T-helper 1 cell treated with Interleukin-12 subunit alpha and Interleukin-12 subunit beta and Interleukin-4 antibody, amounts not matched to agents 30 μg/mL and 1 μg/mL, for 36 hours (primary cell): ENCODE measurements at regions not wholly inside any gene's neighbourhood (a gene's known extent, or its start where the extent isn't known, plus 50 kb on each side); places are given as distances from the start of the nearest gene placed in this dataset.
"Not testable (repeated sequence)": the region's sequence is repeated elsewhere in the genome, so short reads cannot be mapped to it uniquely, and the experiment has no call there.

Source experiments
- H3K27ac Mint-ChIP-seq: one replicate; pipeline ENCODE4 v1.8.0; 2021; ENCODE audit warnings: mild to moderate bottlenecking, mixed read lengths
- H3K27me3 Mint-ChIP-seq: one replicate; pipeline ENCODE4 v1.8.0; 2021; ENCODE audit warnings: low read depth, mixed read lengths
- H3K36me3 Mint-ChIP-seq: one replicate; pipeline ENCODE4 v1.8.0; 2021; ENCODE audit warnings: low read depth, mixed read lengths
- H3K4me1 Mint-ChIP-seq: one replicate; pipeline ENCODE4 v1.8.0; 2021; ENCODE audit warnings: low read depth, mixed read lengths
- H3K4me3 Mint-ChIP-seq: one replicate; pipeline ENCODE4 v1.8.0; 2021; ENCODE audit warnings: mild to moderate bottlenecking, moderate library complexity, mixed read lengths
- H3K9me3 Mint-ChIP-seq: one replicate; pipeline ENCODE4 v1.8.0; 2021; ENCODE audit warnings: mixed read lengths

DNA sequence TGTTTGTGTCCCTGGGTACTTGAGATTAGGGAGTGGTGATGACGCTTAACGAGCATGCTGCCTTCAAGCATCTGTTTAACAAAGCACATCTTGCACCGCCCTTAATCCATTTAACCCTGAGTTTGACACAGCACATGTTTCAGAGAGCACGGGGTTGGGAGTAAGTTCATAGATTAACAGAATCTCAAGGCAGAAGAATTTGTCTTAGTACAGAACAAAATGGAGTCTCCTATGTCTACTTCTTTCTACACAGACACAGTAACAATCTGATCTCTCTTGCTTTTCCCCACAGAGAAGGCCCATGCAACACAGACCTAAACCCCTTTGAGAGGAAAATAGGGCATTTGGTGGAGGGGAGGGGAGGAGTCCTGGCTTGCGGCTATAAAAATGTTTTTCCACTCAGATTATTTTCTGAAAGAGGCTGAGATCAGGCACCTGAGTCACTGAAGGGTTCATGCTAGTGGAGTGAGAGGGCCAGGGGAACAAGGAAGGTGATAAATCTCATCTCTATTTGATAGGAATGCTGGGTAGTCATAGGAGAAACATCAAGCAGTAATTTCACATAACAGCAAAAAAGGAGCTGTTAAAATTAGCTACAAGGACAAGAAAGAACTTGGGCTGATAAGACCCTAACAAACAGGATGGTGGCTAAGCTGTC is 136.9 kb downstream of the OR2B2 start:
- not testable (repeated sequence) for H3K4me3 Mint-ChIP-seq, H3K27ac Mint-ChIP-seq, H3K9me3 Mint-ChIP-seq, H3K36me3 Mint-ChIP-seq
- peaks cover 42% of the 10 kb centered on the region for H3K27me3 Mint-ChIP-seq
- H3K4me1 Mint-ChIP-seq = peaks cover 20% of the 10 kb centered on the region

DNA sequence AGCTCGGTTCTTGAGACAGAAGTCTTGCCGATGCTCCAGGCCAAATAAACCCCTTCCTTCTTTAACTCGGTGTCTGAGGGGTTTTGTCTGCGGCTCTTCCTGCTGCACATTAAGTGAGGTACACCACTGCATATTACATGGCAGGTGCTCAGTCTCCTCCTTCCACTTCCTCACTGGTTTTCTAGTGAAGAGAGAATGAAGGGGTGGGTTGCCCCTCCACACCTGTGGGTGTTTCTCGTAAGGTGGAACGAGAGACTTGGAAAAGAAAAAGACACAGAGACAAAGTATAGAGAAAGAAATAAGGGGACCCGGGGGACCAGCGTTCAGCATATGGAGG is 138.0 kb downstream of the OR2B2 start:
- H3K36me3 Mint-ChIP-seq, H3K9me3 Mint-ChIP-seq, H3K4me3 Mint-ChIP-seq: not testable (repeated sequence)
- peaks cover 37% of the 10 kb centered on the region for H3K27me3 Mint-ChIP-seq
- peaks cover 20% of the 10 kb centered on the region for H3K4me1 Mint-ChIP-seq
- peak overlapping the region; percentile 3 for H3K27ac Mint-ChIP-seq

DNA sequence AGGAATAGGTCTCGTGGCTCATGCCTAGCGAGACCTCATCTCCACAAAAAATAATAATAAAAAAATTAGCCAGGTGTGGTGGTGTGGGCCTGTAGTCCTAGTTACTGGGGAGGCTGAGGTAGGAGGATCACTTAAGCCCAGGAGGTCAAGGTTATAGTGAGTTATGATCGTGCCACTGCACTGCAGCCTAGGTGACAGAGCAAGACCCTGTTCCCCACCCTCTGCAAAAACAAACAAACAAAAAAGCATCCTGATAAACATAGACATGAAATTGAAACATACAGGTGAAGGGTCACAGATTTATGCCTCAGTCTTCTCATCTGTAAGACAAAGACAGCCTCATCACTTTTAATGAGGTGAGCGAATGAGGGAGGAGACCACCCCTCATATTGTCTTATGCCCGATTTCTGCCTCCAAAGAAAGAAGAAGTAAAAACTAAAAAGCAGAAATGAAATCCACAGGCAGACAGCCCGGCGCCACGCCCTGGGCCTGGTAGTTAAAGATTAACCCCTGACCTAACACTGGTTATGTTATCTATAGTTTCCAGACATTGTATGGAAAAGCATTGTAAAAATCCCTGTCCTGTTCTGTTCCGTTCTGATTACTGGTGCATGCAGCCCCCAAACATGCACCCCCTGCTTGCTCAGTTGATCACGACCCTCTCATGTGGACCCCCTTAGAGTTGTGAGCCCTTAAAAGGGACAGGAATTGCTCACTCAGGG is 138.5 kb downstream of the OR2B2 start:
- not testable (repeated sequence) for H3K36me3 Mint-ChIP-seq, H3K4me3 Mint-ChIP-seq, H3K9me3 Mint-ChIP-seq
- peaks cover 35% of the 10 kb centered on the region for H3K27me3 Mint-ChIP-seq
- H3K4me1 Mint-ChIP-seq = peaks cover 20% of the 10 kb centered on the region
- peak overlapping the region; percentile 3 for H3K27ac Mint-ChIP-seq

DNA sequence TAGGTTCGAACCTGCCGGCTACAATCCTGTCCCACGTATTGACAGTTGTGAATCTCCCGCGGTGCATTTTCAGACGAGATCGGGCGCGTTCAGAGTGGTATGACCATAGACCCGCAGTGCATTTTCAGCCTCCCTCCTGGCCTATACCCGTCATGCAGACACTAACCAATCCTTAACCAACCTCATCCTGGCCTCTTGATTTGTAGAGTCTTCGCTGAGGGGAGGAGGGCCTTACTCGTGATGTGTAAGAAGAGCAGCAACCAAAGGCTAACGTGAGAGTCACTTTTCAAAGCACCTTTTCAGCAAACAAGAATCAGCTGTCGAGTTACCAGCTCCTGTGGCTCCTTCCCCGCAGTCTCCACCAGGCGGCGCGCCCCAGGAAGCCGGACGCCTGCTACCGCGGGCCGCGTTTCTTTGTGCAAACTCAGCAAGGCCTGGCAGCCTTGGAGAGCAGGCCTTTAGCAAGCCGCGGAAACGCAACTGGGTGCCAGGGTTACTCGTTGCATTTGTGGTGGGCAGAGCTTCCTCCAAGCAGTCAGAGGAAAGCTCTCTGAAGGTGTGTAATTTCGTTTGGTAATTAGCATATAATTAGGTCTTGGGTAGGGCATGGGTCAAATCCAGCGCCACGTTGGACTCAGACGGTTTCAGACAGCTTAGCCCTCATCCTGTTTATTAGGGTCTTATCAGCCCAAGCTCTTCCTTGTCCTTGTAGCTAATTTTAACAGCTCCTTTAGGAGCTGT is 139.8 kb downstream of the OR2B2 start:
- Mint-ChIP-seq H3K9me3 (no peaks in the 10 kb centered on the region), H3K27me3 (peaks cover 23% of the 10 kb centered on the region), H3K4me1 (peaks cover 20% of the 10 kb centered on the region), H3K36me3 (no peaks in the 10 kb centered on the region), H3K4me3 (peak overlapping the region; percentile 12), H3K27ac (no peak overlapping the region)

DNA sequence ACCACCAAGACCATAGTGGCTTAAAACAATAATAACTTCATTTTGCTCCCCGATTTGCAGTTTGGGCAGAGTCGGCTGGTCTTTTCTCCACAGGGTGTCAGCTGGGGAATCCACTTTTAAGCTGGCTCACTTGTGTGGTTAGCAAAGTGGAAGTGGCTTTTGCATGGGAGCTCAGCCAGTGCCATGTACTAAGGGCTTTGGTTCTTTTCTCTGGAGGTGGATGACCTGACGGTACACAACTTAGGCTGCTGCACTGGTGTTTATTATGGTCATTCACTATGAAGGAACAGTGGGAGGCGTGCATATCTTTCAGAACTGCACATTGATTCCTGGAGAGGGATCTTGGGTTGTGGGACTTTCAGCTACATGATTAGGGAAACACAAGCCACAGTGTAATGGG is 141.0 kb downstream of the OR2B2 start:
- H3K9me3 Mint-ChIP-seq = no peaks in the 10 kb centered on the region
- H3K27ac Mint-ChIP-seq = peak overlapping the region; percentile 1
- peaks cover 18% of the 10 kb centered on the region for H3K4me1 Mint-ChIP-seq
- H3K36me3 Mint-ChIP-seq = no peaks in the 10 kb centered on the region
- H3K27me3 Mint-ChIP-seq = peaks cover 15% of the 10 kb centered on the region
- no peak overlapping the region for H3K4me3 Mint-ChIP-seq

DNA sequence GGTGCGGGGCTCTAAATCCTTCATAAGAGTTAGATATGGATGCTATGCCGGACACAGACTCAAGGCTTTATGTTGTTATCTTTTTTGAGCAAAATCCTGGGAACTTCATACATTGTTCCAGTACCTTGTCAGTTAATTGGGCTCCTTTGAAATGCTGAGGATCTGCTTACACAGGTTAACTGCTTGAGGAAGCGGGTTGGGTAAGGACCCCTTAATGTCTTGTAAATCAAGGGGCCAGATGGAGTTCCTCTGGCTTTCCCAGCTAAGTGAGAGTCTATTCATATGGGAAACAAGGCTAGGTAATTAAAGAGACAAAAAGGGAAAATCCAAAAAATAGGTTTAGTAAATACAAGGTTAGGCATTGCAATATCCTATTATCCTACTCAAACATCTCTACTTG is 141.5 kb downstream of the OR2B2 start:
- H3K9me3 Mint-ChIP-seq = no peaks in the 10 kb centered on the region
- H3K4me1 Mint-ChIP-seq = peaks cover 18% of the 10 kb centered on the region
- no peaks in the 10 kb centered on the region for H3K36me3 Mint-ChIP-seq
- peaks cover 15% of the 10 kb centered on the region for H3K27me3 Mint-ChIP-seq
- H3K27ac Mint-ChIP-seq = no peak overlapping the region
- H3K4me3 Mint-ChIP-seq = no peak overlapping the region

DNA sequence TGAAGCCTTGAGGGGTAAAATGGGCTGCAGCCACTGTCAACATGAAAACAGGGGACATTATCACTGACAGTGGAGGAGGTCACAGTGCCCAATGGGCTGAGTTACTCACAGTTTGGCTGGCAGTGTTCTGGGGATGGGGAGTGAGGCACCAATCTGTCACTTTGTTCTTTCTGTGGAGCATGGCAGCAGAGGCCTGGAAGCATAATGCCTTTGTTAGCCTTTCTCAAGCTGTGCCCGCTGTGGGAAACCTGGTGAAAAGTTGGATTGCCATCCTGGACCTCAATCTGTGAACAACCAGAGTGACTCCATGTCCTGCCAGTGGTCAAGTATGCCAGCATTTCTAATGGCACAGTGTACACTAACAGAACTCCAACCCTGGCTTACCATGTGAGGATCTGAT is 143.6 kb downstream of the OR2B2 start:
- no peaks in the 10 kb centered on the region for H3K36me3 Mint-ChIP-seq
- H3K27me3 Mint-ChIP-seq = peaks cover 8% of the 10 kb centered on the region
- H3K9me3 Mint-ChIP-seq = no peaks in the 10 kb centered on the region
- peaks cover 16% of the 10 kb centered on the region for H3K4me1 Mint-ChIP-seq
- H3K4me3 Mint-ChIP-seq = no peak overlapping the region
- no peak overlapping the region for H3K27ac Mint-ChIP-seq

DNA sequence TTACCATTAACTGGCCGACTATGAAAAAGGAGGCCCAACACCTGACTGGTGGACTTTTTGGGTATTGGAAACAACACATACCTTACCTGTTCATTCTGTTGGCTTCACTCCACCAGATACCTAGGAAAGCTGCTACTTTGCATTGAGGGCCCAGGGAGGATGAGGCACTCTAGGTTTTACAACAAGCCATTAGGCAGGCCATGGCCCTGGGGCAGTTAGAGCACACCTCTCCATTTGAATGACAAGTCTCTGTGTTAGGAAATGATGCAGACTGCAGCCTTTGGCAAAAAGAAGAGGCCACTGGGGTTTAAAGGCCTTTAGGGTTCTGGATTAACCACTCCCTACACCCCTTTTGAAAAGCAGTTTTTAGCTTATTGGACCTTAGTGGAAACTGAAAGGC is 144.3 kb downstream of the OR2B2 start:
- Mint-ChIP-seq H3K4me3 (no peak overlapping the region), H3K36me3 (peaks cover 2% of the 10 kb centered on the region), H3K4me1 (peaks cover 14% of the 10 kb centered on the region), H3K27me3 (peaks cover 8% of the 10 kb centered on the region), H3K9me3 (no peaks in the 10 kb centered on the region), H3K27ac (no peak overlapping the region)

DNA sequence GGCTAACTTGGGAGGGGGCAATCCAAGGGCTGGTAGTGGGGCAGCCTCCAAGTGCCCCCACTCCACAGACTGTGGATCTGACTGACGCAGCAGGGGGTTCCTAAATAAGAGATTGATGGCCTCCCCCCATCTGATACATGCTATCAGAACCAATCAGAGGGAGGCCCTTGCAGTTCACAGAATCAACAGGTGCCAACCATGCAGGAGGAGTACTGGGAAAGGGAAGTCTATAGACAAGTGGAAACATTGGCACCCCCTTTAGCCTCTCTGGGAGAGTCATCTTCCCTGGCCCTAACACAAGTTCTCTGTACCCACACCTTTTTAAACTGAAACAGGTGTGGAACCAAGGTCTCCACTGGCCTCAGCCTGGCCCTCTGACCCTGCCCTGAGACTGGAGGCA is 145.8 kb downstream of the OR2B2 start:
- Mint-ChIP-seq H3K4me1 (peaks cover 4% of the 10 kb centered on the region), H3K4me3 (no peak overlapping the region), H3K36me3 (peaks cover 2% of the 10 kb centered on the region), H3K27ac (no peak overlapping the region), H3K27me3 (peaks cover 7% of the 10 kb centered on the region), H3K9me3 (no peaks in the 10 kb centered on the region)

DNA sequence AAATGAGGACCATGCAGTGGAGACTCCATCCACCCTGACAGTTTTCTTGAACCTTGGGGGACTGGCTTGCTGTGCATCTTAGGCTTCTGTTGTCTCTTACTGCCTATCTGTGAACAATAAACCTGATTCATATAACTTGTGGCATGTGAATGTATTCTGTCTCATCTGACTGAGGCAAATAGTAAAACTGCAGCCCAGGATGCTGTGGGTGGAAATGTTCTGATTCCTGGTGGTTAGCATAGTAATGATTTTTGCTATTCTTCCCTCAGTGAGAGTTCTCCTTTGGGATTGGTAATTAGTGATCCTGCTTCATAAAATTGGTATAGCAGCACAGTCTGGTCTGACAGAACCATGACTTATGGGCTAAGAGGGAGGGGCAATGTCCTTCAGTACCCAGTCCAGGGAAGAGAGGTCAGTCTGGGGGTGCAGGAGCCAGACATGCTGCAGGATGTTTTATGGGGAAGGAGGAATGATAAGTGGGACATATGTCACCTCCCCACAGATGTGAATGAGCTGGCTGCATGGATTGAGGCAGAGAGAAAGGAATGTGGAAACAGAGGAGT is 147.1 kb downstream of the OR2B2 start:
- Mint-ChIP-seq H3K36me3 (peaks cover 2% of the 10 kb centered on the region), H3K4me1 (peaks cover 2% of the 10 kb centered on the region), H3K27ac (no peak overlapping the region), H3K9me3 (no peaks in the 10 kb centered on the region), H3K4me3 (no peak overlapping the region), H3K27me3 (no peaks in the 10 kb centered on the region)

DNA sequence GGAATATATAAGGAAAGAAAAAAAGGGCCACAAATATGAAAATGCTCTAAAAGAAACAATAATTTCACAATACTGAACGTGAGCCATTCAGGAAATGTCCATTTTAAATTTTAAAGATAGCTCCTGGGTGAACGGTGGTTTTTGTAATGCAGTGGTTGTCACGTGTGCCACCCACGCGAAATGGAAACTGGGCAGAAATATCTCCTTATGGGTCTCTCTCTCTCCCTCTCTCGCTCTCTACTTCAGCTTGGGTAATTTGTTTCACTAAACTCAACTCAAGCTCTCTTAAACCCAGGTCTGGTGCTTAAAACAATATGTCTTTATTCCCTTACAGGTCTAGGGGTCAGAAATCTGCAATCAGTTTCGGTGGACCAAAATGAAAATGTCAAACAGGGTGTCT is 150.8 kb downstream of the OR2B2 start:
- H3K4me1 Mint-ChIP-seq = peaks cover 28% of the 10 kb centered on the region
- no peak overlapping the region for H3K4me3 Mint-ChIP-seq
- no peaks in the 10 kb centered on the region for H3K27me3 Mint-ChIP-seq
- no peak overlapping the region for H3K27ac Mint-ChIP-seq
- H3K9me3 Mint-ChIP-seq = no peaks in the 10 kb centered on the region
- peaks cover 2% of the 10 kb centered on the region for H3K36me3 Mint-ChIP-seq

DNA sequence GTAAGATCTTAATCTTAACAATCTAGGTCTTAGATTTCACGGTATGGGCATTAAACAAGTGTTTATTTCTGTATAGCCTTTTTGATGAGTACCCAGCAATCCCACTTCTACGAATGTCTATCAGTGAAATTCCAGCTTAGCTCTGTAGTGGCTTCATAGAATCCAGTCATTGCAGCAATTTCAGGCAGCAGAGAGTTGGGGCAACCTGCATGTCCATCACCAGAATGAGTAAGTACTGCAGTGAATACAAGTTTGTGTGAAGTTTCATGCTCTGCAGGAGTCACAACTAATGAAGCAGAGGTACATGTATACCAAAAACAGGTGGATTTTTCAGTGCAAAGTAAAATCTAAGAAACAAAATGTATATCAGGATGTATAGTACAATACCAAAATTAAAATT is 151.7 kb downstream of the OR2B2 start:
- no peak overlapping the region for H3K4me3 Mint-ChIP-seq
- H3K9me3 Mint-ChIP-seq = no peaks in the 10 kb centered on the region
- H3K27me3 Mint-ChIP-seq = no peaks in the 10 kb centered on the region
- H3K36me3 Mint-ChIP-seq = peaks cover 2% of the 10 kb centered on the region
- no peak overlapping the region for H3K27ac Mint-ChIP-seq
- peaks cover 34% of the 10 kb centered on the region for H3K4me1 Mint-ChIP-seq

DNA sequence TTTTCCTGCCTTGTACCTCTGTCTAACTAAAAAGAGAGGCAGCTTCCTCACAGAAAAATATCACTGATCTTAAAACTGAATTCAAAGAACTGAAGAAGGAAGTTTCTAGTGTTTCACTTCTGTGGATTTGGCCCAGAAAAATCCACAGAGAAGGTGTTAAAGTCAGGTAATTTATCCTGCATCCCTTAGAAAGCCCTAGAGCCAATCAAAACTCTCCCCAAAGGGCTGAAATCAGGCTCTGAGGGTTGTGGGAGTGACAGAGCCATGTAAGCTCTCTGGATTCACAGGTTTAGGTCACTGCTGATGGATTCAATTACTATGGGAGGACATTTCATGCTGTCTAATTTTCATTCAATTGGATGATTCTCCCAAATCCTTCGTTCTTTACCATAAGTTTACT is 152.3 kb downstream of the OR2B2 start:
- Mint-ChIP-seq H3K27ac (no peak overlapping the region), H3K36me3 (peaks cover 2% of the 10 kb centered on the region), H3K9me3 (no peaks in the 10 kb centered on the region), H3K4me3 (no peak overlapping the region), H3K4me1 (peaks cover 36% of the 10 kb centered on the region), H3K27me3 (no peaks in the 10 kb centered on the region)

DNA sequence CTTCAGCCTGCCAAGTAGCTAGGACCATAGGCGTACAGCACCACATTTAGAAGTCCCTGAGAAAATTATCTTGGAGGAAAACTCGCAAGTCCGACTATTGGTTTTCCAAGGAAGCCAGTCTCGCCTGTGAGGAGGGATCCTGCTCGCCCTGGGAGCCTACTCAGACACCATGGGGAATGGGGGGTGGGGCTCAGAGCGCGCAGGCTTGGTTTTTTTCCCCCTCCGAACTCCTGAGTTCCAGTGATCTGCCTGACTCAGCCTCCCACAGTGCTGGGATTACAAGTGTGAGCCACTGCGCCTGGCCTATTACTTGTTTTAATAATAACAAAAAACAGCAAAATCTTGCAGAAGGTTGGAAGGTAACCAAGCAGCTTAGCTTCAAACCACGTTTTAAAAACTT is 153.7 kb downstream of the OR2B2 start:
- H3K9me3 Mint-ChIP-seq = no peaks in the 10 kb centered on the region
- peaks cover 4% of the 10 kb centered on the region for H3K36me3 Mint-ChIP-seq
- peak overlapping the region; percentile 87 for H3K4me3 Mint-ChIP-seq
- H3K4me1 Mint-ChIP-seq = peaks cover 44% of the 10 kb centered on the region
- H3K27me3 Mint-ChIP-seq = no peaks in the 10 kb centered on the region
- no peak overlapping the region for H3K27ac Mint-ChIP-seq

DNA sequence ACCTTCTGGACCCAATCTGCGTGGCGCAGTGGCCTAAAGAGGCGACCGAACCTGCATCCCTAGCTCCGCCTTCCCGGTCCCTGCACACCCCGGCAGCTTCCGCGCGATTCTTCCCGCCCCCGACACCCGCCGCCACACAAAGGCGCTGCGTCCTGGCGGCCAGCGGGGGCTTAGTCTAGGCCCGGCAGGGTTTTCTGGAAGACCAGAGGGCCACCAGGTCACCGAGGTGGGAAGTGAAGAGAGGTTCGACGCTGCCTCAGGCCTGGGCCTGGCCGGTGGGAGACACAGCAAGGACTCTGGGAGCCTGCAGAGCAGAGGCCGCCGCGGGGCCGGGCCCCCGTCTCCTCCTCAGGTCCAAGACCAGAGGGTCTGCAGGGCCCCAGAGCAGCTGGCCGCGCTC is 154.9 kb downstream of the OR2B2 start:
- H3K36me3 Mint-ChIP-seq = peaks cover 5% of the 10 kb centered on the region
- H3K27me3 Mint-ChIP-seq = no peaks in the 10 kb centered on the region

More for the DNA sequence above, 154.9 kb downstream of the OR2B2 start:
- Mint-ChIP-seq H3K4me1 (peaks cover 49% of the 10 kb centered on the region), H3K4me3 (peak overlapping the region; percentile 87), H3K9me3 (no peaks in the 10 kb centered on the region), H3K27ac (peak overlapping the region; percentile 73)
